RCC 7860 (cell line): ENCODE measurements at regions not wholly inside any gene's neighbourhood (a gene's known extent, or its start where the extent isn't known, plus 50 kb on each side); places are given as distances from the start of the nearest gene placed in this dataset.
"Not testable (repeated sequence)": the region's sequence is repeated elsewhere in the genome, so short reads cannot be mapped to it uniquely, and the experiment has no call there.

Source experiments
- DNase-seq: peaks from one replicate; pipeline ENCODE4 v3.0.0-alpha.2; 2015; ENCODE audit warnings: low spot score
- FAIRE-seq: peaks from 2 replicates; lab custom pipeline; 2012; peaks lifted over from hg19 to GRCh38; lab: Jason Lieb, UNC

DNA sequence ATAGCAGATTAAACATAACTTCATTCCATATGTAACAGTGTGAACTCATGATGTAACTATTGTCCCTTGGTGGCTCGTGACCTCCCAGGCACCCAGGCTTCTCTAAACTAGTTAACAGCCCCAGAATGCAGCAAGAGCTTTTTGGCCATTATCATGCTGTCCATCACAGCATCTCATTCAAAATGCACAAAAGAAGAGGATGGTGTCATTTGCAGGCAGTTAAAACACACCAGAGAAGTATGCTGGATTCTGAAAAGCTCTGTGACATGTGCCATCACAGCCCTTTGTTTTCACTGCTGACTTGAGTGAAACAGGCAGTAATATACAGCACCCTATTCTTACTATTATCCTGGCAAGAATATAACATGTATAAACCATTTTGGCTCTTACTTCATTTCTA, 117.6 kb upstream of the CHMP2B start:
- no peak for DNase-seq
- no peak for FAIRE-seq

DNA sequence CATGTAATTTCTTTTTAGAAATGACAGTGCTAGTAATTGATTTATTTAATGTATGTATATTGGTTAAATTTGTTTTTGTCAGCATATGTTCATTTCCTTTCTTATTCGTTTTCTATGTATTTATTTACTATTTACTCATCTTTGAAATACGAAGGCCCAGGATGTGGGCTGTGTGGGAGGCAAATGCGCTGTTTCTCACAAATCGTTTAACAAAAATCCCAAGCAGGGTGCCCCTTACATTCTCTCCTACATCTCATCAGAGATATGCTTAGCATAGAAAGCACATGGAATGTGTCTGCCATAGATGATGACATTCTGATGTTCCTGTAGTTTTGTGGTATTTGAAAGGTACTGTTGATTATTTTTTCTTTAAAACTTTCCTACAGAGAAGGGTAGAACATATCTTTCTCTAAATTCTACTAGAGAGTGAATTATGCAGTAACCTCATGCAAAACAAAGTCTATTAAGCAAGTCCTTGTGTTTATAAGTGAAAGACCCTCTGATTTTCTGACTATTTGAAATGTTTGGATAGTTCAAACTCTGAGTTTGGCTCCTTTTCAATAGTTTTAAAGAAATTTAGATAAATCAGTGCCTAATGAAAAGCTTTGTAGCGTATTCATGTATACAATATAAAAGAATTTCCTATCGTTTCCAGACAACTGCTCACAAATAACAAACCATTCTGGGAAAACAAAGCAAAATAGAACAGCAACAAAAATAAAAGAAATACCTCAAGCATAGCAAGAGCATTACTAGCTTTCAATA, 111.1 kb upstream of the VGLL3 start:
- FAIRE-seq: no peak

DNA sequence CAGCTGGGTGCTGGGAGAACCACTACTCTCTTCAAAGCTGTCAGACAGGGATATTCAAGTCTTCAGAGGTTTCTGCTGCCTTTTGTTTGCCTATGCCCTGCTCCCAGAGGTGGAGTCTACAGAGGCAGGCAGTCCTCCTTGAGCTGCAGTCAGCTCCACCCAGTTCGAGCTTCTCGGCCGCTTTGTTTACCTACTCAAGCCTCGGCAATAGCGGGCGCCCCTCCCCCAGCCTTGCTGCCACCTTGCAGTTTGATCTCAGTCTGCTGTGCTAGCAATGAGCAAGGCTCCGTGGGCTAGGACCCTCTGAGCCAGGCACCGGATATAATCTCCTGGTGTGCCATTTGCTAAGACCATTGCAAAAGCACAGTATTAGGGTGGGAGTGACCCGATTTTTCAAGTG, 106.8 kb upstream of the VGLL3 start:
- not testable (repeated sequence) for FAIRE-seq, DNase-seq

More for the DNA sequence above, 111.1 kb upstream of the VGLL3 start:
- no peak for DNase-seq

DNA sequence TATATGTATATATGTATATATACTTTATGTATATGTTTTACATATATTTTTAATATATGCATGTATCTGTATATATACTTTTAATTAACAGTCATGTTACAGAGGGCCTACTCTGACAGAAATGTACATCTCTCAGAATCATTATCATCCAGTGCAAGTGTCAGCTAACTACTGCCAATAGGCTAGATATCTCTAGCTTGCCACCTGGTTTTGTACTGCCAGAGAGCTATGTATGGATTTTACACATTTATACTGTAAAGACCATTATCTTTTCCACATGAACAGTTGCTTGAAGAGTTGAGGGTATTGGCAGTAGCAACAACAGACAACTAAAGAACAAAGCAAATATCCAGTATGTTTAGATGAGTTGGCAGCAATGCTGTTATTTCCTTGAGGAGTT, 99.7 kb upstream of the VGLL3 start:
- DNase-seq (no peak), FAIRE-seq (no peak)

DNA sequence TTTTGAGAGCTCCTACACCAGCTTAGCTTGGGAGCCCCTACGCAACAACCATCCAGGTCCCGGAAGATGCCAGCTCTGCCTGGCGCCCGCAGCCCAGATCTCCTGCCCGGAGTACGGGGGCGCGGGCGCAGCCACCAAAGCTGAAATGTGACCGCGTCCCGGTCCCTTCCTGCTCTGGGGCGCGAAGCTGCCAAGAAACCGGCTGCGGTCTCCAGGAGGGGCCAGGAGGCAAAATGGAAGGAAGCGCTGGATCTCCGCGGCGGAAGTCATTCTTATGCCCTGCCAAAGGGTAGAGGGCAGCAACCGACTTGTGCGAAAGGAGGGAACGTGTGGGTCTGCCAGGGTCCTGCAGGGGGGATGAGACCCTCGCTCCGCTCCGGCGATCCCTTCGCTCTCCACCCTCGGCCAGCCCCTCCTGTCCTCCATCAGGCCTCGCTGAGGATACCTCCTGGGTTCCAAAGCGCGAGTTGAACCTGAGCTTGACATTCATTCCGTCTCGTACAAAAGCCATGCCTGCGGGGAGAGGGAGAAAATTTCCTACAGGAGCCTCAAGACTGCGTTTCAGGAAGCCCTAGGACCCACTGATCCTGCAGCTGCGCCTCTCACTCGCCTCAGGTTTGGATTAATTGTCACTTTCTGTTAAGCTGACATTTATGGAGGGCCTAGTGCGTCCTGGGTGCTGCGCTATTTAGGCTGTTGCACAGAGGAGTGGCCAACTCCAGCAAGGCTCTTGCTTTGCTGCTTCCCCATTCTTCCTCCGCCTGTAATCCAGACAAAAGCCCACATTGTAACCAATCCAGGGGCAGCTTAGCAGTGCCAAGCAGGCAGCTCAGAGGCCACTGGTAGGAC, 98.3 kb upstream of the VGLL3 start:
- DNase-seq (no peak), FAIRE-seq (no peak)

DNA sequence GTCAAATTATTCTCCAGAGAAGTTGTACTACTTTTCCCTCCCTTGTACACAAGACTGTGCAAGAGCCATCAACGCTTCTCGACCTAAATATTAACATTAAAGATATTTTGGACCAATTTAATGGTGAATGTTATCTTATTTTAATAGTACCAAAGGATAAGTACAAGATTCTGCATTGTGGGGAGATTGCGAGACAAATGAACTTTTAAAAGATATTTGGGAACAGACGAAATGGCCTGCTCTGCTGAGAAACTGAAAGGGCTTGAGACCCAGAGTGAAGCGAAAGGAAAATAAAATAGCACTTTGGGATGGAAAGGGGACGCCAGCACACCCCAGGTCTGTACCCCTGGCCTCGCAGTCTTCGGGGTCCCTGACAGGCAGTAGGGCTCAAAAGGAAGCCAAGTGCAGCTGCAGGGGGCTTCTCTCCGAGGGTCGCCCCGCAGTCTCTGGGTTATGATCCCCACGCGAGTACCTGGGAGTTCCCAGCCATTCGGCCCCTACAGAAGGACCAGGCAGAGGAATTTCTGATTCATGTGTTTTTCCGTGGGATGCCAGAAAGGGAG, 97.6 kb upstream of the VGLL3 start:
- FAIRE-seq (no peak), DNase-seq (no peak)

DNA sequence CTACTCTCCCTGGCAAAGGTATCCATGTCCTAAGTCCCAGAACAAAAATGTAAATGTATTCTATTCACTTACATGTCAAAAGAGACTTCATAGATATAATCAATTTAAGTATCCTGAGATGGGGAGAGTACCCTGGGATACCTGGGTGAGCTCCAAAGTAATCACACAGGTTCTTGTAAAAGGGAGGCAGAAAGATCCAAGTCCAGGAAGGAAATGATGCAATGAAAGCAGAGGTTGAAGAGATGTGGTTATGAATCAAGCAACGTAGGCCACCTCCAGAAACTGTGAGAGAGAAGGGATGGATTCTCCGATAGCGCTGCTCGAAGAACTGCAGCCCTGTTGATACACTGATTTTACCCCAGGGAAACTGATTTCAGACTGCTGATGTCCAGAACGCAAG, 93.9 kb upstream of the VGLL3 start:
- no peak for DNase-seq
- FAIRE-seq: no peak

DNA sequence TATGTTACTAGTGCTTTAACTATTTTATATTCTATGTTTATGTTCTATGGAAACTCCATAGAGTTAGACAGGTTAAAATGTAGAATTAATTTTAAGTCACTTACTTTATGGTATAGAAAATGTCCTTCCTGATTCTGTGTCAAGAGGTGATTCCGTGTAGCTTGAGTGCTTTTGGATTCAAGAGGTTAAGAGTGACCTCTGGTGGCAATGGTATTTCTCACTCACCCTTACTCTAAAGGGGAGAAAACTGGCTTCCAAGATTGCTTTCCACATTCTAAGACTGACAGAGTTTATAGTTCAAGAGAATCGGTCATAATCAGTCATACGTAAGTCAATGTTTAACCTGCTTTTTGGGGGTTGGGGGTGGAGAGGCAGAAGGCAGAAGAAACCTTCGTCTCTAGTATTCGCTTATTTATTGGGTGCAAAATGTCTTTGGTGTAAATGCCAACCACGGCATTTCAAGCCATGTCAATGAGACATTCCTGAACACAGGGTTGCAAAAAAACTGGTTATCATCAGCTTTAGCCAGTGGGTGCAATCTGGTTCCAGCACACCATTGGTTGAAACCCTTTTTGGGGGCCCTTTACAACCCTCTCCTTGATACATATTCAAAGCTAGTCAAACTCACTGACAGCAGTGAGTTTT, 92.0 kb upstream of the VGLL3 start:
- DNase-seq: peak; percentile 14
- FAIRE-seq: no peak

DNA sequence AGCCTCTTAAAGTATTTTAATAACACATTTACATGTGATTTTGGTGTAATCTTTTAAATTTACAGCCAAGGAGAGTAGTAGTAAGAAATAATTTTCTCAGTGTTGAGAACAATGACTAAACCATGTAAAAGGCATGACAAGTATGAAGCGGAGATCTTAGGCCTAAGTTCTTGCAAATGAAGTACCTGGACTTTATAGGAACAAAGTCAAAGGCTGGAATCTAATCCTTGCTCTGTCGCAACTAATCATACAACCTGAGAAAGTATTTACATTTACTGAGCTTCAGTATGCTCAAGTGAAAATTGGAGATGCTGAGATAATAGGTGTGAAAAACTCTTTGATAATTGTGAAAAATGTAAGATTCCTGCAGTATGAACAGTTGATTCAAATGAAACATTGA, 86.4 kb upstream of the VGLL3 start:
- no peak for FAIRE-seq
- no peak for DNase-seq

DNA sequence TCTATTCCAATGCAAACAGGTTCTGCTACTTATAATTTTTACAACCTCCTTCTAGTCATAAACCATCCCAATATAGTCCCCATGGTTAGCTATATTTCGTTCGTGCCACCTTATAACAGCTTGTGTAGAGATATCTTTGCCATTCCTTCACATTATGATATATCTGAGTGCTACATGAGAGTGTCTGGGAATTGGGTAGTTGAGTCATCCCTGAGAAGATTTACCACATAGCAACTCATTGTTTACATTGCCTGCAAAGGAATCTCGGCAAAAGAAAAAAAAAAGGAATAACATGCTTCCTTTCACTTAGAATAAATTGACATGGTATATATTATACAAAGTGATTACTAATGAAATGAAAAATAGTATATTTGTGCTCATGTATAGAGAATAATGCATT, 86.0 kb upstream of the VGLL3 start:
- FAIRE-seq: no peak
- no peak for DNase-seq

DNA sequence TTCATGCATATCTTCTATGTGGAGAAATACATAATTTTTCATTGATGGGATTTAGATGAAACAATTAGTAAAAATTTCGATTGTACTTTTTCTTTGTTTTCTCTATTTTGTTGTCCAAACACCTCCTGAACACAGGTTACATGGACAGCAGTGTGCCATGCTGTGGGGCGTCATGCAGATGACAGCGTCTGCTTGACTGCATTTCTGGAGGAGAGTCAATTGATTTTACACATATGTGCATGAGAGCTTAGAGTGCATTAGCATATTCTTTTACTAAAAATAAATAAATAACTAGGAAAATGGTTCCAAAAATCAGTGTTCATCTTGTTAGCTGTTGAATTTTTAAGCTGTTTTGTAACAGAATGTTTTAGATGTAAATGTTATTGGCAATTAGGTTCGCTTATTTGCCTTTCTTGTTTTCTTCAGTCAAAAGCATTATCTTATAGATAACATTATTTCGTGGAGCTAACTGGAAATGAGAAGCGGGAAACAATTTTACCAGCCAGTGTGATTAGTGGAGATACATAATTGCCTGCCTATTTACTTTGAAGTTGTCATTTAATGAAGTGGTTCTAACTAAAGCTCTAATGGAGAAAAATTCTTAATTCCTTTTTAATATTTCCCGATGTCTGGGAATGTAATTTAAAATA, 82.7 kb upstream of the VGLL3 start:
- FAIRE-seq (no peak), DNase-seq (no peak)

DNA sequence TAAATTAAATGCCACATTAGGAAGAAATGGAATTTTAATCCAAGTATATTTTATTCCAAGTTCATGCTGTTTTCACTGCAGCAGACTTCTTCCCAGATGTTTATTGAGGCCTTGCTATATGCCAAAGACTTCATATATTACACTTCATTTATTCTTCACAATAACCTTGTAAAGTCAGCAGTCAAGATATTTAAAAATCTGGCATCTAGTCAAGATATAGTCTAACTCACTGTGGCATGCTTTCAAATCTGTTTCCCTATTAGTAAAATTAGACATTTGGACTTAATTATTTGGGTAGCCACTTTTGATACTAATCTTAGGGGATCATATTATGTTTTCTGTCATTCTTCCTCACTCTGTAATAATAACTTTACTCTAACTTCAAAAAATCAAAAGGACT, 81.5 kb upstream of the VGLL3 start:
- DNase-seq (no peak), FAIRE-seq (no peak)

DNA sequence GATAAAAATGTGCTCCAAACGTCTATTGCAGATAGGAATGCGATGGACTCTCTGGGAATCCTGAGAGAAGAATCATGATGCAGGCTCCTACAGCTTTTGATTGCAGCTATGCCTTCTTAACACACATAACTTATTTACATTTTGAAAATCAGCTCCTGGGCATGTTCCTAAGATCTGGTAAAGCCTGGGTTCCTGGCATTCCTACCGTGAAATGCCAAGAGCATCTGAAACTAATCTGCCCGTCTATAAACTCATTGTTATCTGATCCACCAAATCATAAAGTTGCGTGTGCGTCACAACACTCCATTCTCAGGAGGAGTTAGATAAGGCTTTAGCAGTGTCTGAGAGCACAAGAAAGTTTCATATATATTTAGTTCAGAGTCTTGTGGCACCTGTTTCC, 79.0 kb upstream of the VGLL3 start:
- no peak for FAIRE-seq

DNA sequence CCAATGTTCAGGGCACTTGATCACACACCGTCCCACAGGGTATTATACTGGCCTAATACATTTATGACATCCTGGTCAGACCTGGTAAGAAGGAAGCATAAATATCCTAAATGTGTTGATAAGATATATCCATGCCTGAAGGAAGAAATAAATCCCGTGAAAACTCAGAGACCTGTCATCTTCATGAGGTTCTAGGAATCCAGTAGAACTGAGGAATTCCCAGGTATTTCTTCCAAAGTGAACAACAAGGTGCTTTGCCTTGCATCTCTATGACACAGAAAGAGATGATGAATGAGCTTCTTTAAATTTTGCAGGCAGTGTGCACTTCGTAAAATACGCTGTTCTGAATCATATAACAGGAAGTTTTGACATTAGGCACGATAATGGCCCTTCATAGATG, 78.1 kb upstream of the VGLL3 start:
- FAIRE-seq: no peak
- no peak for DNase-seq

More for the DNA sequence above, 79.0 kb upstream of the VGLL3 start:
- no peak for DNase-seq

DNA sequence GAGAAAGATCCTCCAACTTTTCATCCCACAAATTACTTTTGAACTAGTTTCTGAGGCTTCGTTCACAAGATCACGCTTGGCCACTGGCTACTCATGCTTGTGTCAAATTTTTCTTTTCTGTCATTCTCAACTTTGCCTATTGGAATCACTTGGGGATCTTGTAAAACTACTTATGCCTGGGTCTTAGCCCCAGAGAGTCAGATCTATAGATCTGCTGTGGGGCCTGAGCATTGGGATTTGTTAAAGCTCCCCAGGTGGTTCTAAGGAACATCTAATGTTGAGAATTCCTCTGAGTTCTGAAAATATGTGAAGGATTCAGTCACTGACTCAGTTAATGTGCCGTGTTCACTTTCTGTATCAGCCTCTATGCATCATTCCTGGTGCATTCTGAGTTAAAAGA, 71.7 kb upstream of the VGLL3 start:
- DNase-seq (no peak), FAIRE-seq (no peak)

DNA sequence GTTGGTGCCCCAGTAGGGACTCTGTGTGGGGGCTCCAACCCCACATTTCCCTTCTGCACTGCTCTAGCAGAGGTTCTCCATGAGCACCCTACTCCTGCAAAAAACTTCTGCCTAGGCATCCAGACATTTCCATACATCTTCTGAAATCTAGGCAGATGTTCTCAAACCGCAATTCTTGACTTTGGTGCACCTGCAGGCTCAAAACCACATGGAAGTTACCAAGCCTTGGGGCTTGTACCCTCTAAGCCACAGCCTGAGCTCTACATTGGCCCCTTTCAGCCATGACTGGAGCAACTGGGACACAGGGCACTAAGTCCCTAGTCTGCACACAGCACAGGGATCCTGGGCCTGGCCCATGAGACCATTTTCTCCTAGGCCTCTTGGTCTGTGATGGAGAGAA, 66.5 kb upstream of the VGLL3 start:
- DNase-seq: no peak
- no peak for FAIRE-seq

DNA sequence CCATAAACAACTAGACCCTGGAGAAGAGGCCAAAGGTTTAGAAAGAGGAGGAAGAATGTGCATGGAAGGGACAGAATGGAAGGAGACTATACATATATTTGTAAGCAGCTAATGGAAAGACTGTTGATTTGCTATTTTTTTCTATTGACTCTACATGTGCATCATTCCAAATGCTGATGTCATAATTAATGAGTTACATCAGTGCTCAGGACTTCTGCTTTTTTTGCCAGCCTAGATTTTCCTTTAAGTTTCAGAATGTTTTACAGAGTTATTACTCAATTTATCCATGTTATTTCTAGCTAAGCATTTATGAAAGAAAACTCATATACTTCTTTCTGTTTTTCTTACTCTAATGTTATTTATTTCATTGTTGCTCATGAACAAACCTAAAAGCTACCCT, 62.6 kb upstream of the VGLL3 start:
- DNase-seq (no peak), FAIRE-seq (no peak)

DNA sequence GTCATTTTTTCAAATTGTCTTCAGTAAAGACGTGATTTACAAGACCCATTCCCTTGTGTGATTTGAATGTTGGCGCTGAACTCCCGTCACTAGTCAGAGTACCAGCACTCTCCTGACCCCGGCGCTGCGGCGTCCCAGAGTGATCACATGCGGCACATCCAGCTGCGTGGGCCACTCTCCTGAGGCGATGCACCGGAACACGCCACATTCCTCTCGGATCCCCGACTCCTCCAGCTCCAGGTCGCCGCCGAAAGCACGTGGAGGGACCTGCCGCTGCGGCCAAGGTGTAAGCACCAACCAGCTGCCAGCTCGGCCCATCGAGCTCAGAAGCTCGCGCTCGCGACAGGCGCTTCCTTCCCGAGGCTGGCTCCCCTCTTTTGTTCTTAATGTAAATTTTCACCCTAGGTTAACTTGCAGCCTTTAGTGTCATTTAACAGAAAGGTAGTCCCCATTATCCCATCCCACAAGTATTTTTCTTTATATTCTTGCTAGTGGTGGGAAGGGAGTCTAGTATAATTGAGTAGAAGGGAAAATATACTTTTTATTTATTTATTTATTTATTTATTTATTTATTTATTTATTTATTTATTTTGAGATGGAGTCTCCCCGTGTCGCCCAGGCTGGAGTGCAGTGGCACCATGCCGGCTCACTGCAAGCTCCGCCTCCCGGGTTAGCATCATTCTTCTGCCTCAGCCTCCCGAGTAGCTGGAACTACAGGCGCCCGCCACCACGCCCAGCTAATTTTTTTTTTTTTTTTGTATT, 61.7 kb upstream of the VGLL3 start:
- DNase-seq: no peak
- no peak for FAIRE-seq

DNA sequence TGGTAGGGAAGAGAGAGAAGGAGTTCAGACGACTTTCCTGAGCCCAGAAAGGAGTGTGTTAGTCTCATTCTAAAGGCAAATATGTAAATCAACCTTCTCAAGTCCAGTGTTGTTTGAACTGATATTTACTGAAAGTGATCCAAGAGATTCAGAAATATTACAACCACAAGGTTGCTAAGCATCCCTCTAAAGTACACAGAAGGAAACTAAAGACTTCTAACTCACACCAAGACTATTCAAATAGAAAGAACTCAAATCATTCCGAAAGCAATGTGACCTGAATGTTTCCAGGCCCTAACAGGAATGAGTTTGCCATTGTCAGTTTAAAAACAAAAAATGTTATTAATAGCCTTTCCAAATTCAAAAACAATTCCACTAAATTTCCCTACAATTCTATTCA, 56.9 kb upstream of the VGLL3 start:
- DNase-seq (no peak), FAIRE-seq (no peak)

DNA sequence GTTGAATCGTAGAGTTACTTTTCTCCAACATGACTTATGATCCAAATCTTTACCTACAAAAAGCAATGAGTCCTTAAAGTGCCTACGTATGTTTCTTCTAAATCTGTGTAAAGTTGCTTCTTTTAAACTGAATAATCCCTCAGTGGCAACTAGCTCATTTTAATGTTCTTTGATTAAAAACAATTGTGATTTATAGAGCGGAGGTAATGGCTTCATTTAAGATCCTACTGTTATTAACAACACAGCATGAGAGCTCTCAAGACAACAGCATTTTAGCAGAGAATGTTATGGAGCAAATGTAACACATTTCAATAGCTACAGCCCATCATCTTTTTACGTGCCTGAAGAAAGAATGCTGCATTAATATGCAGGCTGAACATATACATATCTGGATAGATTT, 55.3 kb upstream of the VGLL3 start:
- DNase-seq (no peak), FAIRE-seq (no peak)
